ENCODE measurements at regions not wholly inside any gene's neighbourhood (a gene's known extent, or its start where the extent isn't known, plus 50 kb on each side); places are given as distances from the start of the nearest gene placed in this dataset.
"Not testable (repeated sequence)": the region's sequence is repeated elsewhere in the genome, so short reads cannot be mapped to it uniquely, and the experiment has no call there.

GRCh38 chr2:60212181-60212945, 341.1 kb downstream of the BCL11A start:
- no peaks in the 10 kb centered on the region for H3K9me3 ChIP-seq (ENCODE audit: insufficient read depth, low read length)
- H3K9ac ChIP-seq (ENCODE audit: low read length) = no peak overlapping the region
- H3K4me2 ChIP-seq (ENCODE audit: low read length) = no peak overlapping the region
- H2AFZ ChIP-seq (ENCODE audit: low read depth, low read length) = no peak overlapping the region
- peaks cover 7% of the 10 kb centered on the region for H3K4me1 ChIP-seq (ENCODE audit: low read length)
- no peak overlapping the region for H3K4me3 ChIP-seq (ENCODE audit: low read length)
- no peaks in the 10 kb centered on the region for H3K36me3 ChIP-seq (replicated peaks; ENCODE audit: low read depth, low read length)
- H3K27ac ChIP-seq (ENCODE audit: low read length) = no peak overlapping the region
- no peaks in the 10 kb centered on the region for H4K20me1 ChIP-seq (ENCODE audit: insufficient read depth, low read length)
- no peaks in the 10 kb centered on the region for H3K27me3 ChIP-seq (ENCODE audit: low read depth, low read length)
- H3K79me2 ChIP-seq (ENCODE audit: low read length) = no peaks in the 10 kb centered on the region
- TF ChIP-seq EZH2phosphoT487 (IDR thresholded peaks at IDR 0.05; ENCODE audit: low read depth) = no peak
- TF ChIP-seq CTCF (IDR thresholded peaks at IDR 0.05; ENCODE audit: low read depth, low read length) = no peak

DNA sequence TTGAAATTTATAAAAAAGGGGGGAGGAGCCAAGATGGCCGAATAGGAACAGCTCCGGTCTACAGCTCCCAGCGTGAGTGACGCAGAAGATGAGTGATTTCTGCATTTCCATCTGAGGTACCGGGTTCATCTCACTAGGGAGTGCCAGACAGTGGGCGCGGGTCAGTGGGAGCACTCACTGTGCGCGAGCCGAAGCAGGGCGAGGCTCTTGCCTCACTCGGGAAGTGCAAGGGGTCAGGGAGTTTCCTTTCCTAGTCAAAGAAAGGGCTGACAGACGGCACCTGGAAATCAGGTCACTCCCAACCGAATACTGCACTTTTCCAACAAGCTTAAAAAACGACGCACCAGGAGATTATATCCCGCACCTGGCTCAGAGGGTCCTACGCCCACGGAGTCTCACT, 364.4 kb downstream of the BCL11A start:
- not testable (repeated sequence) for H2AFZ ChIP-seq (ENCODE audit: low read depth, low read length); H3K36me3 ChIP-seq (replicated peaks; ENCODE audit: low read depth, low read length); H3K27me3 ChIP-seq (ENCODE audit: low read depth, low read length); H3K4me3 ChIP-seq (ENCODE audit: low read length); H3K9me3 ChIP-seq (ENCODE audit: insufficient read depth, low read length); H3K79me2 ChIP-seq (ENCODE audit: low read length); H4K20me1 ChIP-seq (ENCODE audit: insufficient read depth, low read length); H3K27ac ChIP-seq (ENCODE audit: low read length); H3K4me2 ChIP-seq (ENCODE audit: low read length); H3K4me1 ChIP-seq (ENCODE audit: low read length); H3K9ac ChIP-seq (ENCODE audit: low read length)

- Histone ChIP-seq H3K79me2 (ENCODE audit: low read length) (no peaks in the 10 kb centered on the region), H3K4me2 (ENCODE audit: low read length) (no peak overlapping the region), H3K36me3 (replicated peaks; ENCODE audit: low read depth, low read length) (no peaks in the 10 kb centered on the region), H3K27ac (ENCODE audit: low read length) (no peak overlapping the region), H3K9ac (ENCODE audit: low read length) (no peak overlapping the region), H2AFZ (ENCODE audit: low read depth, low read length) (no peak overlapping the region), H3K27me3 (ENCODE audit: low read depth, low read length) (no peaks in the 10 kb centered on the region), H3K9me3 (ENCODE audit: insufficient read depth, low read length) (no peaks in the 10 kb centered on the region), H4K20me1 (ENCODE audit: insufficient read depth, low read length) (no peaks in the 10 kb centered on the region), H3K4me1 (ENCODE audit: low read length) (no peaks in the 10 kb centered on the region), H3K4me3 (ENCODE audit: low read length) (no peak overlapping the region)
- TF ChIP-seq EZH2phosphoT487 (IDR thresholded peaks at IDR 0.05; ENCODE audit: low read depth) (no peak), CTCF (IDR thresholded peaks at IDR 0.05; ENCODE audit: low read depth, low read length) (no peak)
Observed at GRCh38 chr2:60175290-60175689, 378.2 kb downstream of the BCL11A start.

- Histone ChIP-seq H3K36me3 (replicated peaks; ENCODE audit: low read depth, low read length) (no peaks in the 10 kb centered on the region), H3K79me2 (ENCODE audit: low read length) (no peaks in the 10 kb centered on the region), H4K20me1 (ENCODE audit: insufficient read depth, low read length) (no peaks in the 10 kb centered on the region), H3K4me1 (ENCODE audit: low read length) (no peaks in the 10 kb centered on the region), H3K4me2 (ENCODE audit: low read length) (no peak overlapping the region), H3K27ac (ENCODE audit: low read length) (no peak overlapping the region), H3K9me3 (ENCODE audit: insufficient read depth, low read length) (no peaks in the 10 kb centered on the region), H2AFZ (ENCODE audit: low read depth, low read length) (no peak overlapping the region), H3K4me3 (ENCODE audit: low read length) (no peak overlapping the region), H3K27me3 (ENCODE audit: low read depth, low read length) (no peaks in the 10 kb centered on the region), H3K9ac (ENCODE audit: low read length) (no peak overlapping the region)
- TF ChIP-seq CTCF (IDR thresholded peaks at IDR 0.05; ENCODE audit: low read depth, low read length) = no peak
- TF ChIP-seq EZH2phosphoT487 (IDR thresholded peaks at IDR 0.05; ENCODE audit: low read depth) = no peak
Observed at GRCh38 chr2:60174146-60174545, 379.3 kb downstream of the BCL11A start.

Measured in OCI-LY3 (cell line).